ENCODE measurements at regions not wholly inside any gene's neighbourhood (a gene's known extent, or its start where the extent isn't known, plus 50 kb on each side); places are given as distances from the start of the nearest gene placed in this dataset.

GRCh38 chr3:181872887-181873286, 161.2 kb downstream of the SOX2 start:
- WGBS, 10 experiments = 0 to 100% (median 100%) methylated on average over 1 of the region's 1 CpG; no CpG with 5 or more reads in 3 of the 10 experiments

DNA sequence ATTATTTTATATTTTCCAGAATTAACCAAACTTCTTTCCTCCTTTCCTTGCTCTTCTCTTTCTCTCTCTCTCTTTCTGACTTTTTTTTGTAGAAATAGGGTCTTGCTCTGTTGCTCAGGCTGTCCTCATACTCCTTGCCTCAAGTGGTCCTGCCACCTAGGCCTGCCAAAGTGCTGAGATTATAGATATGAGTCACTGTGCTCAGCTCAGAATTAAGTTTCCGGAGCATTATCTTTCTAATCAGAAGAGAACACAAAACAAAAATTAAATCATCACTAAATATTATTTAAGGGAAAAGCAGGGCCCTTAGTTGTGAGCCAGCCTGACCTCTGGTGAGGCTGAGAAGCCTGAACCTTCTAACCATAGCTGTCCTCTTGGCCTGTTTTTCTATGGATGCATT, 168.2 kb downstream of the SOX2 start:
- 0 to 100% (median 83%) methylated on average over 1 of the region's 1 CpG; no CpG with 5 or more reads in 1 of the 10 experiments for WGBS, 10 experiments
- Histone ChIP-seq H3K27ac (peak overlapping the region; percentile 30 to 31), H3K4me3 (no peak overlapping the region), H3K4me1 (replicated peaks in 1 of 2) (peaks cover 4 to 11% of the 10 kb centered on the region in 2 donors)
- peak in 5 of 8 experiments; percentile 16 to 48 (median 35) for ATAC-seq (replicated peaks in 6 of 8)
- in situ Hi-C loops (cut with MboI; ENCODE audit: low pct_unique_long_range_greater_than_20kb in 2 of 9, low sequenced_read_pairs in 9 of 9, unreplicated experiment in 9 of 9) = no loop called here

More at GRCh38 chr3:181872887-181873286, 161.2 kb downstream of the SOX2 start:
- H3K4me3 ChIP-seq = no peak overlapping the region
- H3K4me1 ChIP-seq (replicated peaks in 1 of 2) = peaks cover 6 to 10% of the 10 kb centered on the region in 2 donors
- ATAC-seq (replicated peaks in 6 of 8) = peak in 1 of 8 experiments; percentile 43
- in situ Hi-C loops (cut with MboI; ENCODE audit: low pct_unique_long_range_greater_than_20kb in 2 of 9, low sequenced_read_pairs in 9 of 9, unreplicated experiment in 9 of 9) = no loop called here
- H3K27ac ChIP-seq = no peak overlapping the region

DNA sequence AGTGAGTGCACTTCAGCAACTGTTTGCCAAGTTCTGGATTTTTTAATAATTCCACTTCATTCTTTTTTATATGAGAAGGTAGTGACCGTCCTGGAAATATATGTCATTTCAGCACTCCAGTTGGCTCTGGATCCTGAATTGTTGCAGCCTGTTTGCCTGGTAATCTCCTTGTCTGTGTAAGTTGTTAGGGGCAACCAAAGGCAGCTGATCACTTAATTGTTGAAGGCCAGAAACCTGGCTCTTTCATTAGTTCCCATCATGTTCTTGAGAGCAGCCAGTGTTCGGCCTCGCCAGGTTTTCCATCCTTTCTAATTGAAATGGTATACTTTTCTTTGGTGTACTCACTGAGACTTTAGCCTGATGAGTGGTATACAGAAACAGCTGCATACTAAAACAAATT, 168.6 kb downstream of the SOX2 start:
- ATAC-seq (replicated peaks in 6 of 8) = peak in 5 of 8 experiments; percentile 76 to 93 (median 80)
- in situ Hi-C loops (cut with MboI; ENCODE audit: low pct_unique_long_range_greater_than_20kb in 2 of 9, low sequenced_read_pairs in 9 of 9, unreplicated experiment in 9 of 9) = no loop called here
- Histone ChIP-seq H3K4me3 (no peak overlapping the region), H3K4me1 (replicated peaks in 1 of 2) (peaks cover 4 to 11% of the 10 kb centered on the region in 2 donors), H3K27ac (peak overlapping the region; percentile 30 to 31)
- 0 to 100% (median 15%) methylated on average over 1 to 3 of the region's 3 CpGs; no CpG with 5 or more reads in 2 of the 10 experiments for WGBS, 10 experiments

- ATAC-seq (replicated peaks in 6 of 8) = peak in 2 of 8 experiments; percentile 29 to 63
- Histone ChIP-seq H3K27ac (no peak overlapping the region), H3K4me1 (replicated peaks in 1 of 2) (peaks cover 7 to 11% of the 10 kb centered on the region in 2 donors), H3K4me3 (no peak overlapping the region)
- in situ Hi-C loops (cut with MboI; ENCODE audit: low pct_unique_long_range_greater_than_20kb in 2 of 9, low sequenced_read_pairs in 9 of 9, unreplicated experiment in 9 of 9) = no loop called here
- WGBS, 10 experiments = 0 to 89% (median 53%) methylated on average over 2 of the region's 2 CpGs; no CpG with 5 or more reads in 2 of the 10 experiments
Measured at GRCh38 chr3:181881749-181882148, 170.0 kb downstream of the SOX2 start.

GRCh38 chr3:181885868-181886630, 174.3 kb downstream of the SOX2 start:
- H3K27ac ChIP-seq = no peak overlapping the region
- no peak overlapping the region for H3K4me3 ChIP-seq
- WGBS, 10 experiments = 11 to 100% (median 90%) methylated on average over 2 to 6 of the region's 6 CpGs
- ATAC-seq (replicated peaks in 6 of 8) = no peak
- in situ Hi-C loops (cut with MboI; ENCODE audit: low pct_unique_long_range_greater_than_20kb in 2 of 9, low sequenced_read_pairs in 9 of 9, unreplicated experiment in 9 of 9) = no loop called here
- peaks cover 0 to 6% of the 10 kb centered on the region in 2 donors for H3K4me1 ChIP-seq (replicated peaks in 1 of 2)

DNA sequence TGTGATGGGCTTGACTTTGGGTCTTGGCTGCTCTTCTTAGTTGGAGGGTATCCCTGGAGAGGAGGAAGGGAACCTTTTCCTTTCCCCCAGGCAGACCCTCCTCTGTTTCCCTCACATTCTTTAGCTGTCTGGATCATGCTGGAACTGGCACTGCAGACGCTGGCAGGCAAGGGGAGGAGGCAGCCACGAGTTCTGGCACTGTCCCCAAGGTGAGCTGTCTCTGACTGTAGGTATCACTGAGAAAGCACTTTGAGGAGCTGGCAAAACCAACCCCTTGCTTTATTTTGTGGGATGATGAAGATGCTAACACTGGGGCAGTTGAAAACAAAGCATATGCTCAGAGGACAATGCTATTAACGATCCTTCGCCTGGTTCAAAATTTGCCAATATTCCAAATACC, 175.0 kb downstream of the SOX2 start:
- peaks cover 0 to 6% of the 10 kb centered on the region in 2 donors for H3K4me1 ChIP-seq (replicated peaks in 1 of 2)
- in situ Hi-C loops (cut with MboI; ENCODE audit: low pct_unique_long_range_greater_than_20kb in 2 of 9, low sequenced_read_pairs in 9 of 9, unreplicated experiment in 9 of 9) = no loop called here
- no peak overlapping the region for H3K27ac ChIP-seq

DNA sequence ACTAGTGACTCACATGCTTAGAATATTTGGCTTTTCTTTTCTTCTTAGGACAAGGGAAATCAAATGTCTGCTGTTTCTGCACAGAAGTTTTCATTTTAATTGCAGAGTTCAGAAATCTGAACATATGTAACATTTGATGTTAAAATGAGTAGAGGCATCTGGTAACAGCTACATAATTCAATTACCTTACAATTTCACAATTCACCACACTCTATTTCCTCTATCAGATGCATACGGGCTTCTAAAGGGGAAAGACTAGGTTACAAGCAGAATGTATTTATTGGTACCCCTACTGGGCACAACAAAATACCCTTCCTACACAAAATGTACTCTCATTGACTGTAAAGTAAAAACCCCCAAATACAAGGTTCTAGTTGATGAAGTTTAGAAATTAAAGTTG, 176.0 kb downstream of the SOX2 start:
- ATAC-seq (replicated peaks in 6 of 8) = no peak
- in situ Hi-C loops (cut with MboI; ENCODE audit: low pct_unique_long_range_greater_than_20kb in 2 of 9, low sequenced_read_pairs in 9 of 9, unreplicated experiment in 9 of 9) = no loop called here

More for the DNA sequence above, 175.0 kb downstream of the SOX2 start:
- 40 to 93% (median 72%) methylated on average over 1 to 4 of the region's 4 CpGs; no CpG with 5 or more reads in 5 of the 10 experiments for WGBS, 10 experiments
- ATAC-seq (replicated peaks in 6 of 8) = no peak
- H3K4me3 ChIP-seq = no peak overlapping the region

GRCh38 chr3:181888234-181888633, 176.5 kb downstream of the SOX2 start:
- no peak overlapping the region for H3K4me3 ChIP-seq
- peaks cover 0 to 6% of the 10 kb centered on the region in 2 donors for H3K4me1 ChIP-seq (replicated peaks in 1 of 2)
- in situ Hi-C loops (cut with MboI; ENCODE audit: low pct_unique_long_range_greater_than_20kb in 2 of 9, low sequenced_read_pairs in 9 of 9, unreplicated experiment in 9 of 9) = no loop called here
- no peak for ATAC-seq (replicated peaks in 6 of 8)
- WGBS, 10 experiments = 0 to 92% (median 83%) methylated on average over 1 to 2 of the region's 3 CpGs; no CpG with 5 or more reads in 5 of the 10 experiments
- no peak overlapping the region for H3K27ac ChIP-seq

More for the DNA sequence above, 176.0 kb downstream of the SOX2 start:
- Histone ChIP-seq H3K4me1 (replicated peaks in 1 of 2) (peaks cover 0 to 6% of the 10 kb centered on the region in 2 donors), H3K27ac (no peak overlapping the region), H3K4me3 (no peak overlapping the region)
- 0 to 100% (median 80%) methylated on average over 1 of the region's 1 CpG; no CpG with 5 or more reads in 1 of the 10 experiments for WGBS, 10 experiments

GRCh38 chr3:181892848-181893247, 181.1 kb downstream of the SOX2 start:
- no peaks in the 10 kb centered on the region for H3K4me1 ChIP-seq (replicated peaks in 1 of 2)
- no peak for ATAC-seq (replicated peaks in 6 of 8)
- no peak overlapping the region for H3K27ac ChIP-seq
- 0 to 100% (median 41%) methylated on average over 1 to 4 of the region's 4 CpGs; no CpG with 5 or more reads in 2 of the 10 experiments for WGBS, 10 experiments
- H3K4me3 ChIP-seq = no peak overlapping the region
- in situ Hi-C loops (cut with MboI; ENCODE audit: low pct_unique_long_range_greater_than_20kb in 2 of 9, low sequenced_read_pairs in 9 of 9, unreplicated experiment in 9 of 9) = no loop called here

- no peaks in the 10 kb centered on the region for H3K4me1 ChIP-seq (replicated peaks in 1 of 2)
- ATAC-seq (replicated peaks in 6 of 8) = no peak
- in situ Hi-C loops (cut with MboI; ENCODE audit: low pct_unique_long_range_greater_than_20kb in 2 of 9, low sequenced_read_pairs in 9 of 9, unreplicated experiment in 9 of 9) = no loop called here
- no peak overlapping the region for H3K4me3 ChIP-seq
- no peak overlapping the region for H3K27ac ChIP-seq
- WGBS, 10 experiments = 0 to 100% (median 89%) methylated on average over 1 to 2 of the region's 2 CpGs; no CpG with 5 or more reads in 3 of the 10 experiments
Measured at GRCh38 chr3:181896605-181897004, 184.9 kb downstream of the SOX2 start.

- no peak for ATAC-seq (replicated peaks in 6 of 8)
Measured at GRCh38 chr3:181899702-181900101, 188.0 kb downstream of the SOX2 start.

DNA sequence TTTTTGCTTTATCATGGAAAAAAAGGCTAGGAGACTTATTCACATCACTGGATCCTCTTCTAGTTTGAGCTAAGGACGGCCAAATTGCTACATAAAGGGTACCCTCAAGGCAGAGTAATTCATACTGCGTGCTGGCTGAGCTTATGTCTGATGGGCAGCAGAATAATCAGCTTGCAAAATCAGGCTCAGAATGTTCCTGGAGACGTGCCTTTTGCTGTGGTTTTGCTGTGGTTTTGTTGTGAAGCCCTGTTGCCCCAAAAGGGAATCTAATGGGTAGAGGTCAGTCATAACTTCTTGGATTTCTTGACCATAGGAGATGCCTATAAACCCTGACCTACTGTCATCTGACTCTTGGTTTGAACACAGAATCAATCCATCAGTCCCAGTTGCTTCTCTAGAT, 189.9 kb downstream of the SOX2 start:
- H3K4me1 ChIP-seq (replicated peaks in 1 of 2) = no peaks in the 10 kb centered on the region
- H3K4me3 ChIP-seq = no peak overlapping the region
- ATAC-seq (replicated peaks in 6 of 8) = no peak
- H3K27ac ChIP-seq = no peak overlapping the region
- in situ Hi-C loops (cut with MboI; ENCODE audit: low pct_unique_long_range_greater_than_20kb in 2 of 9, low sequenced_read_pairs in 9 of 9, unreplicated experiment in 9 of 9) = no loop called here
- WGBS, 10 experiments = 4 to 100% (median 80%) methylated on average over 1 to 3 of the region's 3 CpGs; no CpG with 5 or more reads in 3 of the 10 experiments

More at GRCh38 chr3:181899702-181900101, 188.0 kb downstream of the SOX2 start:
- no peaks in the 10 kb centered on the region for H3K4me1 ChIP-seq (replicated peaks in 1 of 2)
- in situ Hi-C loops (cut with MboI; ENCODE audit: low pct_unique_long_range_greater_than_20kb in 2 of 9, low sequenced_read_pairs in 9 of 9, unreplicated experiment in 9 of 9) = no loop called here
- 0 to 89% (median 50%) methylated on average over 1 of the region's 1 CpG; no CpG with 5 or more reads in 6 of the 10 experiments for WGBS, 10 experiments
- H3K27ac ChIP-seq = no peak overlapping the region
- no peak overlapping the region for H3K4me3 ChIP-seq

DNA sequence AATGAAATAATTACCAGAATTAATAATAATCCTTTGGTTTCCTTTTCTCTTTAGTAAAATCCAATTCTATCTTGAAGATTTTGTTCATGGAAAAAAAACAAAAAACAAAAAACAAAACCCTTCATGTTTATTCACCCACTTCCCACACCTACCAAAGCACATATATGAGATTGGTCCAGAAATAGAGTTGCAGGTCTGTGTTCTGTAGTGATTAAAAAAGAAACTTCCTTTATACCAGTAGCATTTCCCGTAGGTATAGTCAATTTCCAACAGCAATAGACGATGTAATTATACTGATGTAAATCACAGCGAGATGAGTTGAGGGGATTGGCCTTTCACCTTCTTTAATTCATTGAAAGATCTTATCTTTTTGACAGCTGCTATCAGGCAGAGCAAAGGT, 194.6 kb downstream of the SOX2 start:
- Histone ChIP-seq H3K27ac (no peak overlapping the region), H3K4me1 (replicated peaks in 1 of 2) (peaks cover 0 to 5% of the 10 kb centered on the region in 2 donors), H3K4me3 (no peak overlapping the region)
- ATAC-seq (replicated peaks in 6 of 8) = no peak
- 6 to 92% (median 77%) methylated on average over 3 of the region's 3 CpGs; no CpG with 5 or more reads in 5 of the 10 experiments for WGBS, 10 experiments
- in situ Hi-C loops (cut with MboI; ENCODE audit: low pct_unique_long_range_greater_than_20kb in 2 of 9, low sequenced_read_pairs in 9 of 9, unreplicated experiment in 9 of 9) = no loop called here

Measured in motor neuron (in vitro differentiated cells).